Endodermal cell (in vitro differentiated cells): ENCODE measurements at regions not wholly inside any gene's neighbourhood (a gene's known extent, or its start where the extent isn't known, plus 50 kb on each side); places are given as distances from the start of the nearest gene placed in this dataset.

Source experiments
- DNase-seq: peaks from one replicate; pipeline ENCODE4 v3.0.0-alpha.2; 2017
- H3K27ac ChIP-seq: 2 replicates; pipeline ENCODE4 v1.5.1; 2013; ENCODE audit warnings: mild to moderate bottlenecking, low read depth, low read length, moderate library complexity
- H3K27me3 ChIP-seq: 2 replicates; pipeline ENCODE4 v1.6.1; 2013; ENCODE audit warnings: mild to moderate bottlenecking, low read length, moderate library complexity; ENCODE audit not compliant: insufficient read depth, control insufficient read depth, poor library complexity, severe bottlenecking
- H3K36me3 ChIP-seq: 2 replicates; pipeline ENCODE4 v1.7.0; 2013; ENCODE audit warnings: mild to moderate bottlenecking, low read length, moderate library complexity; ENCODE audit not compliant: control insufficient read depth, insufficient read depth
- H3K4me1 ChIP-seq: one replicate; pipeline ENCODE4 v1.7.0; 2013; ENCODE audit warnings: low read length; ENCODE audit not compliant: control insufficient read depth, insufficient read depth
- H3K4me3 ChIP-seq: 2 replicates; pipeline ENCODE4 v1.5.1; 2013; ENCODE audit warnings: mild to moderate bottlenecking, low read length, moderate library complexity
- H3K9ac ChIP-seq: 2 replicates; pipeline ENCODE4 v1.6.1; 2013; ENCODE audit warnings: mild to moderate bottlenecking, low read length, moderate library complexity; ENCODE audit not compliant: poor library complexity, severe bottlenecking; ENCODE audit errors: extremely low read depth
- H3K9me3 ChIP-seq: 2 replicates; pipeline ENCODE4 v1.6.1; 2013; ENCODE audit warnings: mild to moderate bottlenecking, low read length, moderate library complexity; ENCODE audit not compliant: control insufficient read depth
- H3K27ac Mint-ChIP-seq: 2 replicates; pipeline ENCODE4 v1.8.0; 2020; ENCODE audit warnings: mixed read lengths
- H3K27me3 Mint-ChIP-seq: 2 replicates; pipeline ENCODE4 v1.8.0; 2021; ENCODE audit warnings: mild to moderate bottlenecking, mixed read lengths; ENCODE audit not compliant: insufficient read depth
- H3K36me3 Mint-ChIP-seq: 2 replicates; pipeline ENCODE4 v1.8.0; 2020; ENCODE audit warnings: low read depth, mixed read lengths
- H3K4me1 Mint-ChIP-seq: 2 replicates; pipeline ENCODE4 v1.8.0; 2020; ENCODE audit warnings: mixed read lengths
- H3K4me3 Mint-ChIP-seq: 2 replicates; pipeline ENCODE4 v1.8.0; 2020; ENCODE audit warnings: mild to moderate bottlenecking, moderate library complexity, mixed read lengths
- H3K9me3 Mint-ChIP-seq: 2 replicates; pipeline ENCODE4 v1.8.0; 2020; ENCODE audit warnings: mild to moderate bottlenecking, mixed read lengths
- CTCF ChIP-seq: fragments of 200-600 bp; sonication (generic); conservative IDR thresholded peaks from 2 replicates; pipeline ENCODE4 v1.5.0; 2021; ENCODE audit warnings: antibody characterized with exemption, mild to moderate bottlenecking
- WGBS, 2 experiments: methylation state at CpG; one replicate each; pipeline versions ENCODE4 v1.1.5 to v1.1.7; 2013; ENCODE audit warnings: missing lambda C conversion rate in 2 of 2, mixed read lengths in 1 of 2; ENCODE audit not compliant: insufficient coverage in 1 of 2, insufficient read length in 1 of 2; 5-methylcytosine and 5-hydroxymethylcytosine counted together

DNA sequence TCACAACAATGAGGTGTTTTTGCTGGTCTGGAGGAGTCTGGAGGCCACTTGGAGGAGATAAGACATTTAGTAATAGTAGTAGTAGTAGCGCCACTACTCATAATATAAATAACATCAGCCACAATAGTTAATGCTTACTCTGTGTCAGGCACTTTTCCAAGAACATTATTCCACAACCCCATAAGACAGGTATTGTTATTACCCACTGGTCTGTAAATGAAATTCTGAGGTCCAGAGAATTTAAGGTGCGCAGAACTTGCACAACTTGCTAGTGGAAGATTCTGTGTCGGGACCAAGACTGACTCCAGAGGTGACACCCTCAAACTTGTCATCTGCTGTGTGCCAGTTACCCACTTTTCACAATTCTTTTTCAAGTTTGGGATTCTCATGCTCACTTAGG, 106.5 kb downstream of the MRM1 start:
- Mint-ChIP-seq H3K4me1 (peaks cover 17% of the 10 kb centered on the region), H3K9me3 (no peaks in the 10 kb centered on the region), H3K27me3 (peaks cover 26% of the 10 kb centered on the region), H3K4me3 (no peak overlapping the region), H3K27ac (no peak overlapping the region), H3K36me3 (no peaks in the 10 kb centered on the region)
- Histone ChIP-seq H3K4me3 (no peak overlapping the region), H3K9ac (no peak overlapping the region), H3K4me1 (peaks cover 4% of the 10 kb centered on the region), H3K36me3 (no peaks in the 10 kb centered on the region), H3K9me3 (no peaks in the 10 kb centered on the region), H3K27me3 (peaks cover 23% of the 10 kb centered on the region), H3K27ac (no peak overlapping the region)
- 97 to 100% methylated on average over 2 to 3 of the region's 3 CpGs for WGBS, 2 experiments
- no peak for TF ChIP-seq CTCF
- DNase-seq: no peak

DNA sequence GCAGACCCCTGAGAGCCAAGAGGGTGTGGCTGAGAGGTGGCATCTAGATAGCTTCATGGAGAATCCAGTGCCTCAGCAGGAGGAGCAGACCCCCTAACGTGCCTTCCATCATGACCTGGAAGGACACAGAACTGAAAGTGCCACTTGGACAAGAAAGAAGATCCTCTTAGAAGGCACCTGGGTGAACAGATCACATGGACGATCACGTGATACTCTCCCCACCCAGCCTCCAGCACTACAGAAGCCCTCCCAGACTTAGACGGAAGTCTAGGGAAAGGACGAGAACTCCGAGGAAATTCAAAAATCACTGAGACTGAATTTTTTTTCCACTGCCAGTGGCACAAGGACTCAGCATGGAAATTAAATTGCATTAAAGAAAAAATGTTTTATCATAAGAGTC, 113.4 kb downstream of the MRM1 start:
- H3K36me3 Mint-ChIP-seq: no peaks in the 10 kb centered on the region
- Histone ChIP-seq H3K9ac (no peak overlapping the region), H3K9me3 (no peaks in the 10 kb centered on the region), H3K27me3 (no peaks in the 10 kb centered on the region), H3K27ac (no peak overlapping the region), H3K4me1 (no peaks in the 10 kb centered on the region), H3K36me3 (no peaks in the 10 kb centered on the region), H3K4me3 (no peak overlapping the region)
- H3K9me3 Mint-ChIP-seq: no peaks in the 10 kb centered on the region
- H3K4me3 Mint-ChIP-seq: no peak overlapping the region
- no peak for TF ChIP-seq CTCF
- no peaks in the 10 kb centered on the region for H3K4me1 Mint-ChIP-seq
- H3K27me3 Mint-ChIP-seq: no peaks in the 10 kb centered on the region
- H3K27ac Mint-ChIP-seq: no peak overlapping the region
- 95 to 96% methylated on average over 4 to 6 of the region's 6 CpGs for WGBS, 2 experiments
- DNase-seq: no peak

- no peaks in the 10 kb centered on the region for H3K36me3 ChIP-seq
- no peak overlapping the region for H3K27ac ChIP-seq
- H3K27me3 ChIP-seq: no peaks in the 10 kb centered on the region
- Mint-ChIP-seq H3K4me3 (no peak overlapping the region), H3K27ac (no peak overlapping the region), H3K9me3 (no peaks in the 10 kb centered on the region), H3K36me3 (no peaks in the 10 kb centered on the region), H3K27me3 (no peaks in the 10 kb centered on the region), H3K4me1 (no peaks in the 10 kb centered on the region)
- WGBS, 2 experiments: 80 to 83% methylated on average over 1 to 7 of the region's 7 CpGs
- no peaks in the 10 kb centered on the region for H3K4me1 ChIP-seq
- H3K4me3 ChIP-seq: no peak overlapping the region
- no peak for DNase-seq
- H3K9me3 ChIP-seq: no peaks in the 10 kb centered on the region
- no peak for TF ChIP-seq CTCF
- no peak overlapping the region for H3K9ac ChIP-seq
These were observed 114.6 kb downstream of the MRM1 start for GRCh38 chr17:36715951-36716350.
